ENCODE measurements at regions not wholly inside any gene's neighbourhood (a gene's known extent, or its start where the extent isn't known, plus 50 kb on each side); places are given as distances from the start of the nearest gene placed in this dataset.
"Not testable (repeated sequence)": the region's sequence is repeated elsewhere in the genome, so short reads cannot be mapped to it uniquely, and the experiment has no call there.

DNA sequence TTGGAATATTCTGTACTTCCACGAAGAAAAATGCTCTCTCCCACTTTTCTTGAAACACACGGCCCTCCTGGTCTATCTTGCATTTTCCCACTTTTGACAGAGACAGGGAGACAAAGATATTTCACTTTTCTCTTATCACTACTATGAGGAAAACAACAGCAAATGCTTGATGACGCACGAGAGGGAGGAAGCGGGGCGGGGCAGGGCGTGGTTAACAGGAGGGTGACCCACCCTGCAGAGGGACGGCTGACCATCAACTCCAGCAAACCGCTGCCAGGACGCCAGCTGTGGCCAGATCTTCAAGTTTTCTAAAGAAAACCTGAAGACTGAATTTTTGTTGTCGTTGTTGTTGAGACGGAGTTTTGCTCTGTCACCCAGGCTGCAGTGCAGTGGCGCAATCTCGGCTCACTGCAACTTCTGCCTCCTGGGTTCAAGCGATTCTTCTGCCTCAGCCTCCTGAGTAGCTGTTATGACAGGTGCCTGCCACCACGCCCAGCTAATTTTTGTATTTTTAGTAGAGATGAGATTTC lies 63.8 kb downstream of the NSUN5 start:
- not testable (repeated sequence) for H3K4me3 ChIP-seq (ENCODE audit: low read depth, low read length); H3K27me3 ChIP-seq (ENCODE audit: control insufficient read depth, insufficient read depth, low read length); H3K36me3 ChIP-seq (ENCODE audit: control insufficient read depth, insufficient read depth, low read length); DNase-seq (ENCODE audit: low read depth)

- DNase-seq (ENCODE audit: low read depth); H3K27me3 ChIP-seq (ENCODE audit: control insufficient read depth, insufficient read depth, low read length); H3K36me3 ChIP-seq (ENCODE audit: control insufficient read depth, insufficient read depth, low read length): not testable (repeated sequence)
- peak overlapping the region; percentile 20 for H3K4me3 ChIP-seq (ENCODE audit: low read depth, low read length)
Observed at GRCh38 chr7:73234994-73235717, 73.5 kb downstream of the NSUN5 start.

DNA sequence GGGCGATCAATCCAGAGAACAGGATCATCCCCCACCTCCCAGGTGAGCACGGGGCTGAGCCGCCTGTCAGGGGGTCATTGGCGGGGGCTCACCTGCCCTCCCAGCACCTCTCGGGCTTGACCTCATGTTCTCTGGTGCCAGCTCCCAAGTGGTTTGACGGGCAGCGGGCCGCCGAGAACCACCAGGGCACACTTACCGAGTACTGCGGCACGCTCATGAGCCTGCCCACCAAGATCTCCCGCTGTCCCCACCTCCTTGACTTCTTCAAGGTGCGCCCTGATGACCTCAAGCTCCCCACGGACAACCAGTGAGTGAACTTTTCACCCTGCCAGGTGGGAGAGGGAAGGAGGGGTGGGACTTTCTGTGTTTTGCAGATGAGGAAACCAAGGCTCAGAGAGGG lies 82.9 kb downstream of the NSUN5 start:
- H3K4me3 ChIP-seq (ENCODE audit: low read depth, low read length); H3K27me3 ChIP-seq (ENCODE audit: control insufficient read depth, insufficient read depth, low read length); DNase-seq (ENCODE audit: low read depth); H3K36me3 ChIP-seq (ENCODE audit: control insufficient read depth, insufficient read depth, low read length): not testable (repeated sequence)

DNA sequence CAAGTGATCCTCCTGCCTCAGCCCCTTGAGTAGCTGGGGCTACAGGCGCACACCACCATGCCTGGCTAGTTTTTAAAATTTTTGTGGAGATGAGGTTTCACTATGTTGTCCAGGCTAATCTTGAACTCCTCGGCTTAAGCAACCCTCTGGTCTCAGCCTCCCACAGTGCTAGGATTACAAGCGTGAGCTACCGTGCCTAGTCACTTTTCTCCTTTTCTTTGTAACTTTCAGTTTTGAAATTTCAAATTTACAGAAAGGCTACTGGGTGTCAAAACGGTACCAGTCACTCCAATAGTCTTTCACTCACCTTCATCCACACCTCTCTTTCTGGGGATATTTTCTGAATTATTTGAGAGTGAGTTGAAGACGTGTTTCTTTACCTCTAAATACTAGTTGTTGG lies 86.9 kb downstream of the NSUN5 start:
- not testable (repeated sequence) for DNase-seq (ENCODE audit: low read depth); H3K27me3 ChIP-seq (ENCODE audit: control insufficient read depth, insufficient read depth, low read length); H3K36me3 ChIP-seq (ENCODE audit: control insufficient read depth, insufficient read depth, low read length); H3K4me3 ChIP-seq (ENCODE audit: low read depth, low read length)

DNA sequence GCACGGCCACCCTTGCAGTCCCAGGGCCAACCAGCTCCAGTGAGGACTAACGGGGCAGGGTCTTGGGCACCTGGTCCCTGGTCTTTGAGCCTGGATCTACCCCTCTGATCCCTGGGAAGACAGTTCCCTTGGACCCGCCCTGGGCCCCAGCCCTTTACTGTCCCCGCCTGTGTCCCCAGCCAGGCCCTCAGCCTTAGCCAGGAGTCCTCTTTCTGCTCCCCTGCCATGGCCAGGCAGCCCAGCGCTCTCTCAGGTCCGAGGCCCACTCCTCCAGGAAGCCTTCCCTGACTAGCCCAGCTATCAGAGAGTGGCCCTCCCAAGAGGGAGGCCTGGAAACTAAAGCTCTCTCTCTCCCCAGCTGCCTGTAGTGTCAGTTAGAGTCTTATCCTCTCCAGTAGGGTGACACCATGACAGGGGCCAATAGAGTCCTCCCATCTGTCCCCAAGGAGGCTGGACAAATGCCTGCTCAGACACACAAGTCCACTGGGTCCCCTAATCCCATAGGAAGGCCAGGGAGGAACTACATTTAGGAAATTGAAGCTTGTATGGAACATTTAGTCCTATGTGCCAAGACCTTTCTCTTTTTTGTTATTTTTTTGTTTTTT lies 87.8 kb downstream of the NSUN5 start:
- not testable (repeated sequence) for DNase-seq (ENCODE audit: low read depth); H3K4me3 ChIP-seq (ENCODE audit: low read depth, low read length); H3K36me3 ChIP-seq (ENCODE audit: control insufficient read depth, insufficient read depth, low read length); H3K27me3 ChIP-seq (ENCODE audit: control insufficient read depth, insufficient read depth, low read length)

- H3K27me3 ChIP-seq (ENCODE audit: control insufficient read depth, insufficient read depth, low read length); H3K36me3 ChIP-seq (ENCODE audit: control insufficient read depth, insufficient read depth, low read length); DNase-seq (ENCODE audit: low read depth); H3K4me3 ChIP-seq (ENCODE audit: low read depth, low read length): not testable (repeated sequence)
Observed at GRCh38 chr7:73220357-73220756, 88.3 kb downstream of the NSUN5 start.

GRCh38 chr7:73218802-73219201 lies 89.8 kb downstream of the NSUN5 start:
- not testable (repeated sequence) for H3K36me3 ChIP-seq (ENCODE audit: control insufficient read depth, insufficient read depth, low read length)

GRCh38 chr7:73216046-73216675 lies 92.5 kb downstream of the NSUN5 start:
- not testable (repeated sequence) for H3K36me3 ChIP-seq (ENCODE audit: control insufficient read depth, insufficient read depth, low read length); H3K4me3 ChIP-seq (ENCODE audit: low read depth, low read length); H3K27me3 ChIP-seq (ENCODE audit: control insufficient read depth, insufficient read depth, low read length); DNase-seq (ENCODE audit: low read depth)

More at GRCh38 chr7:73218802-73219201, 89.8 kb downstream of the NSUN5 start:
- not testable (repeated sequence) for DNase-seq (ENCODE audit: low read depth); H3K4me3 ChIP-seq (ENCODE audit: low read depth, low read length); H3K27me3 ChIP-seq (ENCODE audit: control insufficient read depth, insufficient read depth, low read length)

GRCh38 chr7:73215232-73215631 lies 93.4 kb downstream of the NSUN5 start:
- not testable (repeated sequence) for H3K4me3 ChIP-seq (ENCODE audit: low read depth, low read length); H3K36me3 ChIP-seq (ENCODE audit: control insufficient read depth, insufficient read depth, low read length); H3K27me3 ChIP-seq (ENCODE audit: control insufficient read depth, insufficient read depth, low read length)

DNA sequence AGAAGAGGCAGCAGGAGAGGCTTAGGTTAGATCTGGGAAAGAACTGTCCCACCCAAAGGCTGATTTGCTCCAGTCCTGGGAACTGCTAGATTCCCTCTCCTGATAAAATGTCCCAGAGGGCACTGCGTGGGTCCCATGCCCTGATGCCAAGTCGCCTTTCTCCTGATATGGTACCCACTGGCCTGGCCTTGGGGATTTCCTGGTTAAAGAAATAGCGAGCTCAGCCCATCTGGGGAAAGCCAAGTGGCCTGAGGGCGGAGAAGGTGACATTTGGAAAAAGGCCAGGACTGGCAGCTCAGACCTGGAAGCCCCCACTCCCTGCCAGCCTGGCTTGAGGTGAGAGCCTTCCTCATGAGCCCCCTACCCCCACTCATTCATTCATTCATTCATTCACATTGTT lies 94.2 kb downstream of the NSUN5 start:
- H3K36me3 ChIP-seq (ENCODE audit: control insufficient read depth, insufficient read depth, low read length); DNase-seq (ENCODE audit: low read depth); H3K27me3 ChIP-seq (ENCODE audit: control insufficient read depth, insufficient read depth, low read length); H3K4me3 ChIP-seq (ENCODE audit: low read depth, low read length): not testable (repeated sequence)

More at GRCh38 chr7:73215232-73215631, 93.4 kb downstream of the NSUN5 start:
- DNase-seq (ENCODE audit: low read depth) = not testable (repeated sequence)

DNA sequence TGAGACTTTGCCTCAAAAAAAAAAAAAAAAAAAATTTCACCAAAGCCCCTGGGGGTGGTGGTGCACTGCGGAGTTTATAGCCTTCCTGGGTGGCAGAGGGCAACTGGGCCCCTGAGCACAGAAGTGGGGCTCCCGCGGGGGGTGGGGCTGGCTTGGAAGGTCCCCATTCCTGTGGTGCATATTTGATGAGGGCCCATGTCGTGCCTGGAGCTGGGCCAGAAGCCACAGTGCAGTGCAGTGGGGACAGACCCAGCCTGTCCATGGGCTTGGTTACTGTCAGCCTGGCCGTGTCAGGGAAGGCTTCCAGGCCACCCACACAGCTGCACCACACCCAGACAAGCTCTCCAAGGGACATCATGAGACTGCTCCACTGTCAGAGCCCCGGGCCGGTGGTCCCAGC lies 95.5 kb downstream of the NSUN5 start:
- not testable (repeated sequence) for H3K4me3 ChIP-seq (ENCODE audit: low read depth, low read length); DNase-seq (ENCODE audit: low read depth); H3K36me3 ChIP-seq (ENCODE audit: control insufficient read depth, insufficient read depth, low read length); H3K27me3 ChIP-seq (ENCODE audit: control insufficient read depth, insufficient read depth, low read length)

- DNase-seq (ENCODE audit: low read depth); H3K27me3 ChIP-seq (ENCODE audit: control insufficient read depth, insufficient read depth, low read length); H3K36me3 ChIP-seq (ENCODE audit: control insufficient read depth, insufficient read depth, low read length); H3K4me3 ChIP-seq (ENCODE audit: low read depth, low read length): not testable (repeated sequence)
Observed at GRCh38 chr7:73205594-73205993, 103.0 kb downstream of the NSUN5 start.

DNA sequence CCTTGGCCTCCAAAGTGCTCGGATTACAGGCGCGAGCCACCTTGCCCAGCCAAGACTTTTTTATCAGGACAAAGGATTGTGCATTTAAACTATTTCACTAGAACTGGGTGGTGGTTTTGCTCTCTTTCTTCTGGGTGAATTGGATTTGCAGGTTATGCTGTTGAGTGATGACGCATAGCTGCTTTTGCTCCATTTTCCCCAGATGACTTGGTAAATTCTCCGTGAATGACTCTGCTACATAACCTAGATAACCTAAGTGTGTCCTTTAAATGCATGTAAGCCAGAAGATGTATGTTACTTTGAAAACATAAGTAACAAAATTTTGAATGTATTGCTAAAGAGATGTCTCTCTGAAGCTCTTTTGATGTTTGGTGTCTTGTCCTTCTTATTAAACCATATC lies 103.7 kb downstream of the NSUN5 start:
- not testable (repeated sequence) for H3K27me3 ChIP-seq (ENCODE audit: control insufficient read depth, insufficient read depth, low read length); H3K4me3 ChIP-seq (ENCODE audit: low read depth, low read length); DNase-seq (ENCODE audit: low read depth); H3K36me3 ChIP-seq (ENCODE audit: control insufficient read depth, insufficient read depth, low read length)

- not testable (repeated sequence) for DNase-seq (ENCODE audit: low read depth); H3K27me3 ChIP-seq (ENCODE audit: control insufficient read depth, insufficient read depth, low read length); H3K36me3 ChIP-seq (ENCODE audit: control insufficient read depth, insufficient read depth, low read length); H3K4me3 ChIP-seq (ENCODE audit: low read depth, low read length)
Observed at GRCh38 chr7:73203312-73203711, 105.3 kb downstream of the NSUN5 start.

GRCh38 chr7:73201264-73201663 lies 107.4 kb downstream of the NSUN5 start:
- not testable (repeated sequence) for DNase-seq (ENCODE audit: low read depth); H3K27me3 ChIP-seq (ENCODE audit: control insufficient read depth, insufficient read depth, low read length); H3K36me3 ChIP-seq (ENCODE audit: control insufficient read depth, insufficient read depth, low read length); H3K4me3 ChIP-seq (ENCODE audit: low read depth, low read length)
